ENCODE measurements at regions not wholly inside any gene's neighbourhood (a gene's known extent, or its start where the extent isn't known, plus 50 kb on each side); places are given as distances from the start of the nearest gene placed in this dataset.

- no peak overlapping the region for H3K9ac ChIP-seq (ENCODE audit: low read depth in 1 of 3, low read length in 3 of 3)
- H3K9me3 ChIP-seq (ENCODE audit: control insufficient read depth in 3 of 3, low read length in 3 of 3) = no peaks in the 10 kb centered on the region
- H3K4me3 ChIP-seq (ENCODE audit: low read length in 3 of 3) = no peak overlapping the region
- H3K4me1 ChIP-seq (ENCODE audit: control insufficient read depth in 3 of 3, insufficient read depth in 3 of 3, low read length in 3 of 3) = peaks cover 0 to 2% (median 0%) of the 10 kb centered on the region in 3 donors
- no peaks in the 10 kb centered on the region for H3K36me3 ChIP-seq (ENCODE audit: control insufficient read depth in 3 of 3, insufficient read depth in 3 of 3, low read length in 3 of 3)
- no peak overlapping the region for H3K27ac ChIP-seq (ENCODE audit: low read depth, low read length)
- H3K27me3 ChIP-seq (ENCODE audit: control insufficient read depth in 3 of 3, insufficient read depth in 3 of 3, low read length in 3 of 3) = peaks cover 0 to 4% (median 0%) of the 10 kb centered on the region in 3 donors
Measured at GRCh38 chr12:130064999-130065398, 97.3 kb upstream of the FZD10 start.

GRCh38 chr12:130066742-130067141 is 95.5 kb upstream of the FZD10 start:
- no peaks in the 10 kb centered on the region for H3K27me3 ChIP-seq (ENCODE audit: control insufficient read depth in 3 of 3, insufficient read depth in 3 of 3, low read length in 3 of 3)
- peaks cover 0 to 3% (median 0%) of the 10 kb centered on the region in 3 donors for H3K9me3 ChIP-seq (ENCODE audit: control insufficient read depth in 3 of 3, low read length in 3 of 3)
- H3K36me3 ChIP-seq (ENCODE audit: control insufficient read depth in 3 of 3, insufficient read depth in 3 of 3, low read length in 3 of 3) = no peaks in the 10 kb centered on the region
- H3K4me3 ChIP-seq (ENCODE audit: low read length in 3 of 3) = no peak overlapping the region
- no peak overlapping the region for H3K9ac ChIP-seq (ENCODE audit: low read depth in 1 of 3, low read length in 3 of 3)
- H3K4me1 ChIP-seq (ENCODE audit: control insufficient read depth in 3 of 3, insufficient read depth in 3 of 3, low read length in 3 of 3) = peaks cover 0 to 8% (median 5%) of the 10 kb centered on the region in 3 donors
- H3K27ac ChIP-seq (ENCODE audit: low read depth, low read length) = no peak overlapping the region

GRCh38 chr12:130068741-130069140 is 93.5 kb upstream of the FZD10 start:
- Histone ChIP-seq H3K9me3 (ENCODE audit: control insufficient read depth in 3 of 3, low read length in 3 of 3) (peaks cover 0 to 3% (median 0%) of the 10 kb centered on the region in 3 donors), H3K9ac (ENCODE audit: low read depth in 1 of 3, low read length in 3 of 3) (no peak overlapping the region), H3K4me3 (ENCODE audit: low read length in 3 of 3) (no peak overlapping the region), H3K27ac (ENCODE audit: low read depth, low read length) (no peak overlapping the region), H3K4me1 (ENCODE audit: control insufficient read depth in 3 of 3, insufficient read depth in 3 of 3, low read length in 3 of 3) (peaks cover 0 to 8% (median 5%) of the 10 kb centered on the region in 3 donors), H3K27me3 (ENCODE audit: control insufficient read depth in 3 of 3, insufficient read depth in 3 of 3, low read length in 3 of 3) (no peaks in the 10 kb centered on the region), H3K36me3 (ENCODE audit: control insufficient read depth in 3 of 3, insufficient read depth in 3 of 3, low read length in 3 of 3) (no peaks in the 10 kb centered on the region)

GRCh38 chr12:130070126-130070611 is 92.1 kb upstream of the FZD10 start:
- H3K9ac ChIP-seq (ENCODE audit: low read depth in 1 of 3, low read length in 3 of 3) = peak overlapping the region in 1 of 3 donors; percentile 66
- H3K27ac ChIP-seq (ENCODE audit: low read depth, low read length) = no peak overlapping the region
- peaks cover 0 to 8% (median 5%) of the 10 kb centered on the region in 3 donors for H3K4me1 ChIP-seq (ENCODE audit: control insufficient read depth in 3 of 3, insufficient read depth in 3 of 3, low read length in 3 of 3)
- H3K4me3 ChIP-seq (ENCODE audit: low read length in 3 of 3) = peak overlapping the region; percentile 49 to 70 (median 67)
- no peaks in the 10 kb centered on the region for H3K36me3 ChIP-seq (ENCODE audit: control insufficient read depth in 3 of 3, insufficient read depth in 3 of 3, low read length in 3 of 3)
- peaks cover 0 to 3% (median 0%) of the 10 kb centered on the region in 3 donors for H3K9me3 ChIP-seq (ENCODE audit: control insufficient read depth in 3 of 3, low read length in 3 of 3)
- peaks cover 0 to 3% (median 0%) of the 10 kb centered on the region in 3 donors for H3K27me3 ChIP-seq (ENCODE audit: control insufficient read depth in 3 of 3, insufficient read depth in 3 of 3, low read length in 3 of 3)

- Histone ChIP-seq H3K27ac (ENCODE audit: low read depth, low read length) (no peak overlapping the region), H3K4me3 (ENCODE audit: low read length in 3 of 3) (no peak overlapping the region), H3K9me3 (ENCODE audit: control insufficient read depth in 3 of 3, low read length in 3 of 3) (peaks cover 0 to 3% (median 0%) of the 10 kb centered on the region in 3 donors), H3K27me3 (ENCODE audit: control insufficient read depth in 3 of 3, insufficient read depth in 3 of 3, low read length in 3 of 3) (peaks cover 0 to 3% (median 0%) of the 10 kb centered on the region in 3 donors), H3K4me1 (ENCODE audit: control insufficient read depth in 3 of 3, insufficient read depth in 3 of 3, low read length in 3 of 3) (peaks cover 0 to 8% (median 5%) of the 10 kb centered on the region in 3 donors), H3K36me3 (ENCODE audit: control insufficient read depth in 3 of 3, insufficient read depth in 3 of 3, low read length in 3 of 3) (no peaks in the 10 kb centered on the region), H3K9ac (ENCODE audit: low read depth in 1 of 3, low read length in 3 of 3) (no peak overlapping the region)
Measured at GRCh38 chr12:130073721-130074120, 88.5 kb upstream of the FZD10 start.

GRCh38 chr12:130074661-130075406 is 87.4 kb upstream of the FZD10 start:
- Histone ChIP-seq H3K27ac (ENCODE audit: low read depth, low read length) (no peak overlapping the region), H3K9me3 (ENCODE audit: control insufficient read depth in 3 of 3, low read length in 3 of 3) (peaks cover 0 to 3% (median 0%) of the 10 kb centered on the region in 3 donors), H3K9ac (ENCODE audit: low read depth in 1 of 3, low read length in 3 of 3) (no peak overlapping the region)

GRCh38 chr12:130075497-130076076 is 86.7 kb upstream of the FZD10 start:
- Histone ChIP-seq H3K4me1 (ENCODE audit: control insufficient read depth in 3 of 3, insufficient read depth in 3 of 3, low read length in 3 of 3) (peaks cover 0 to under 1% (median 0%) of the 10 kb centered on the region in 3 donors), H3K9me3 (ENCODE audit: control insufficient read depth in 3 of 3, low read length in 3 of 3) (no peaks in the 10 kb centered on the region), H3K27me3 (ENCODE audit: control insufficient read depth in 3 of 3, insufficient read depth in 3 of 3, low read length in 3 of 3) (peaks cover 0 to 3% (median 0%) of the 10 kb centered on the region in 3 donors), H3K4me3 (ENCODE audit: low read length in 3 of 3) (no peak overlapping the region), H3K9ac (ENCODE audit: low read depth in 1 of 3, low read length in 3 of 3) (no peak overlapping the region), H3K36me3 (ENCODE audit: control insufficient read depth in 3 of 3, insufficient read depth in 3 of 3, low read length in 3 of 3) (no peaks in the 10 kb centered on the region), H3K27ac (ENCODE audit: low read depth, low read length) (no peak overlapping the region)

More at GRCh38 chr12:130074661-130075406, 87.4 kb upstream of the FZD10 start:
- peaks cover 0 to 7% (median 5%) of the 10 kb centered on the region in 3 donors for H3K4me1 ChIP-seq (ENCODE audit: control insufficient read depth in 3 of 3, insufficient read depth in 3 of 3, low read length in 3 of 3)
- no peak overlapping the region for H3K4me3 ChIP-seq (ENCODE audit: low read length in 3 of 3)
- no peaks in the 10 kb centered on the region for H3K36me3 ChIP-seq (ENCODE audit: control insufficient read depth in 3 of 3, insufficient read depth in 3 of 3, low read length in 3 of 3)
- H3K27me3 ChIP-seq (ENCODE audit: control insufficient read depth in 3 of 3, insufficient read depth in 3 of 3, low read length in 3 of 3) = peaks cover 0 to 3% (median 0%) of the 10 kb centered on the region in 3 donors

GRCh38 chr12:130076126-130076525 is 86.1 kb upstream of the FZD10 start:
- Histone ChIP-seq H3K36me3 (ENCODE audit: control insufficient read depth in 3 of 3, insufficient read depth in 3 of 3, low read length in 3 of 3) (no peaks in the 10 kb centered on the region), H3K4me3 (ENCODE audit: low read length in 3 of 3) (no peak overlapping the region), H3K27ac (ENCODE audit: low read depth, low read length) (no peak overlapping the region), H3K27me3 (ENCODE audit: control insufficient read depth in 3 of 3, insufficient read depth in 3 of 3, low read length in 3 of 3) (peaks cover 0 to 3% (median 0%) of the 10 kb centered on the region in 3 donors), H3K9me3 (ENCODE audit: control insufficient read depth in 3 of 3, low read length in 3 of 3) (no peaks in the 10 kb centered on the region), H3K4me1 (ENCODE audit: control insufficient read depth in 3 of 3, insufficient read depth in 3 of 3, low read length in 3 of 3) (no peaks in the 10 kb centered on the region), H3K9ac (ENCODE audit: low read depth in 1 of 3, low read length in 3 of 3) (no peak overlapping the region)

GRCh38 chr12:130076752-130077151 is 85.5 kb upstream of the FZD10 start:
- Histone ChIP-seq H3K4me3 (ENCODE audit: low read length in 3 of 3) (no peak overlapping the region), H3K4me1 (ENCODE audit: control insufficient read depth in 3 of 3, insufficient read depth in 3 of 3, low read length in 3 of 3) (no peaks in the 10 kb centered on the region), H3K36me3 (ENCODE audit: control insufficient read depth in 3 of 3, insufficient read depth in 3 of 3, low read length in 3 of 3) (no peaks in the 10 kb centered on the region), H3K27me3 (ENCODE audit: control insufficient read depth in 3 of 3, insufficient read depth in 3 of 3, low read length in 3 of 3) (peaks cover 0 to 3% (median 0%) of the 10 kb centered on the region in 3 donors), H3K27ac (ENCODE audit: low read depth, low read length) (no peak overlapping the region), H3K9me3 (ENCODE audit: control insufficient read depth in 3 of 3, low read length in 3 of 3) (no peaks in the 10 kb centered on the region), H3K9ac (ENCODE audit: low read depth in 1 of 3, low read length in 3 of 3) (no peak overlapping the region)

- Histone ChIP-seq H3K27me3 (ENCODE audit: control insufficient read depth in 3 of 3, insufficient read depth in 3 of 3, low read length in 3 of 3) (peaks cover 0 to 3% (median 0%) of the 10 kb centered on the region in 3 donors), H3K4me3 (ENCODE audit: low read length in 3 of 3) (no peak overlapping the region), H3K9ac (ENCODE audit: low read depth in 1 of 3, low read length in 3 of 3) (no peak overlapping the region), H3K36me3 (ENCODE audit: control insufficient read depth in 3 of 3, insufficient read depth in 3 of 3, low read length in 3 of 3) (no peaks in the 10 kb centered on the region), H3K9me3 (ENCODE audit: control insufficient read depth in 3 of 3, low read length in 3 of 3) (no peaks in the 10 kb centered on the region), H3K27ac (ENCODE audit: low read depth, low read length) (no peak overlapping the region), H3K4me1 (ENCODE audit: control insufficient read depth in 3 of 3, insufficient read depth in 3 of 3, low read length in 3 of 3) (no peaks in the 10 kb centered on the region)
Measured at GRCh38 chr12:130078852-130079251, 83.4 kb upstream of the FZD10 start.
